ENCODE measurements at regions not wholly inside any gene's neighbourhood (a gene's known extent, or its start where the extent isn't known, plus 50 kb on each side); places are given as distances from the start of the nearest gene placed in this dataset.

DNA sequence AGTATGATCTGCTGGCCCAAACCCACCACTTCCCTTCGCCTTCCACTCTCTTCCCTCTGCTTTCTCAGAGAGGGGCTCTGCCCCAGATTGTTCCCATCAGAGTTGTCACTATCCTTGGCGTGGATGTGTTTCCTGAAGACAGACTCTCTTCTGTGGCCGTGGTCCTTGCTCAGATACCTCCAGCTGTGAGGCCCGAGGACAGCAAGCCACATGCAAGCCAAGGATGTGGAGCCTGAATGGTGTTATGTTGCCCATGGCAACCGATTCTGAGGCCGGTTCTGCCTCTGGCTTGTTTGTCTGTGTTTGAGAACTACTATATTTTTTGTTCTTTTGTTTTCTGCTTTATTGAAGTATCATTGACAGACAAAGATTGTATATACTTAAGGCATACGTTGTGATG is 247.4 kb upstream of the PODXL start:
- ATAC-seq (no peak), DNase-seq (no peak)
- no peaks in the 10 kb centered on the region for H3K36me3 ChIP-seq
- no peaks in the 10 kb centered on the region for H3K4me1 ChIP-seq
- WGBS (ENCODE audit: insufficient coverage, low coverage, low lambda C conversion rate, missing lambda C conversion rate) = 44% methylated on average over 7 of the region's 7 CpGs
- TF ChIP-seq, protein P1, sequence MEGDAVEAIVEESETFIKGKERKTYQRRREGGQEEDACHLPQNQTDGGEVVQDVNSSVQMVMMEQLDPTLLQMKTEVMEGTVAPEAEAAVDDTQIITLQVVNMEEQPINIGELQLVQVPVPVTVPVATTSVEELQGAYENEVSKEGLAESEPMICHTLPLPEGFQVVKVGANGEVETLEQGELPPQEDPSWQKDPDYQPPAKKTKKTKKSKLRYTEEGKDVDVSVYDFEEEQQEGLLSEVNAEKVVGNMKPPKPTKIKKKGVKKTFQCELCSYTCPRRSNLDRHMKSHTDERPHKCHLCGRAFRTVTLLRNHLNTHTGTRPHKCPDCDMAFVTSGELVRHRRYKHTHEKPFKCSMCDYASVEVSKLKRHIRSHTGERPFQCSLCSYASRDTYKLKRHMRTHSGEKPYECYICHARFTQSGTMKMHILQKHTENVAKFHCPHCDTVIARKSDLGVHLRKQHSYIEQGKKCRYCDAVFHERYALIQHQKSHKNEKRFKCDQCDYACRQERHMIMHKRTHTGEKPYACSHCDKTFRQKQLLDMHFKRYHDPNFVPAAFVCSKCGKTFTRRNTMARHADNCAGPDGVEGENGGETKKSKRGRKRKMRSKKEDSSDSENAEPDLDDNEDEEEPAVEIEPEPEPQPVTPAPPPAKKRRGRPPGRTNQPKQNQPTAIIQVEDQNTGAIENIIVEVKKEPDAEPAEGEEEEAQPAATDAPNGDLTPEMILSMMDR (IDR thresholded peaks at IDR 0.05) = no peak
- no peak for TF ChIP-seq POLR2A (IDR thresholded peaks at IDR 0.05)
- no peaks in the 10 kb centered on the region for H3K27me3 ChIP-seq
- H3K4me3 ChIP-seq = no peak overlapping the region
- H3K27ac ChIP-seq = no peak overlapping the region
- no peaks in the 10 kb centered on the region for H3K9me3 ChIP-seq
- intact Hi-C loops (cut with DNase I) = no loop called here

DNA sequence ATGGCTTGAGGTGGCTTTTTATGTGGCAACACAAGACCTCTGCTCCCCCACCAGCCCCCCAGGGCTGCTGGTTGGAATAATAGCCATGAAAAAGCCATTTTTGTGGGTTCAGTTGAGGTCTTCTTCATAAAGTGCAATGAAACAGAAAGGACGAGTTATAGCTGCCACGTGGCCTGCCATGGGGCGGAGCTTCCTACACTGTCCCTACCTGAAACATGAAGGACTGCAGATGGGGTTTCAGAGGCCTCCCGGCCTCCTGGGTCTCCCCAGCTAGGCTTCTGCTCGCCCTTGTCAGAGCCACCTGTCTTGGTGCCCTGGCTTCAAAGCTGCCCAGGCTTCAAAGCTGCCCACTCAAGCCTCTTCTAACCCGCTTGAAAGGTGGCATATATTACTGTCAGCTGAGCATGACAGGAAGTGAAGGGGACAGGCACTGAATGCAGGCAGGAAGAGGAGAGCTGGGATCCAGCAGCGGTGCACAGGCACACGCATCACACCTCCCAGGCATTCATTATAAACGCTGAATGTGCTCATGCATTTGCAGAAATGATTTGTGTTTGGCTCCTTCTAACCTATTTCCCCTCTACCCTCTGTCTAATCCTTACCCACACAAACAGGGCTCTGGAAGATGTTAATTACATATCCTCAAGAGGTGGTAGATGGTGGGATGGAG is 245.9 kb upstream of the PODXL start:
- WGBS (ENCODE audit: insufficient coverage, low coverage, low lambda C conversion rate, missing lambda C conversion rate) = 66% methylated on average over 4 of the region's 9 CpGs
- no peaks in the 10 kb centered on the region for H3K36me3 ChIP-seq
- no peak overlapping the region for H3K27ac ChIP-seq
- intact Hi-C loops (cut with DNase I) = no loop called here
- TF ChIP-seq POLR2A (IDR thresholded peaks at IDR 0.05) = no peak
- TF ChIP-seq, protein P1 (IDR thresholded peaks at IDR 0.05) = no peak
- H3K4me1 ChIP-seq = no peaks in the 10 kb centered on the region
- no peak overlapping the region for H3K4me3 ChIP-seq
- no peaks in the 10 kb centered on the region for H3K9me3 ChIP-seq
- no peaks in the 10 kb centered on the region for H3K27me3 ChIP-seq
- DNase-seq (no peak), ATAC-seq (no peak)

DNA sequence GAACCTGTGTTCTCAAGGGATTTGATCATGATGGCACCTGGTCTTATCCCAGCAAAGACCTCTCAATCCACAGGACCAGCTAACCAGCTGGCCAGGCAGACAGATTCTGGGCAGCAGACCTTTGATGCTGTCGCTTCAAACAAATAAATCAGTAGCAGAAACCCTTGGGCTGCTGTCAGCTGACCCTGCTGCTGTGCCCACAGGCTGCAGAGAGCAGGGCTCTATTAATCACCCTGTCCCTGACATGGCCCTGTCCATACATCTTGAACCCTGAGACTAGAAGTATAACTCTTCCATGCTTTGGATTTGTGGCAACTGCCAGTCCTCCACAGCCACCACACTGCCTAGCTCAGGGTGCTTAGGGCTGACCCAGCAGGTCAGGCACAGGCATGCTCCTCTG is 244.1 kb upstream of the PODXL start:
- intact Hi-C loops (cut with DNase I) = no loop called here
- DNase-seq (no peak), ATAC-seq (no peak)
- WGBS (ENCODE audit: insufficient coverage, low coverage, low lambda C conversion rate, missing lambda C conversion rate) = 50% methylated on average over 1 of the region's 1 CpG
- Histone ChIP-seq H3K27ac (no peak overlapping the region), H3K4me1 (no peaks in the 10 kb centered on the region), H3K9me3 (no peaks in the 10 kb centered on the region), H3K4me3 (no peak overlapping the region), H3K36me3 (no peaks in the 10 kb centered on the region), H3K27me3 (no peaks in the 10 kb centered on the region)
- TF ChIP-seq, protein P1 (IDR thresholded peaks at IDR 0.05) = no peak
- TF ChIP-seq POLR2A (IDR thresholded peaks at IDR 0.05) = no peak

DNA sequence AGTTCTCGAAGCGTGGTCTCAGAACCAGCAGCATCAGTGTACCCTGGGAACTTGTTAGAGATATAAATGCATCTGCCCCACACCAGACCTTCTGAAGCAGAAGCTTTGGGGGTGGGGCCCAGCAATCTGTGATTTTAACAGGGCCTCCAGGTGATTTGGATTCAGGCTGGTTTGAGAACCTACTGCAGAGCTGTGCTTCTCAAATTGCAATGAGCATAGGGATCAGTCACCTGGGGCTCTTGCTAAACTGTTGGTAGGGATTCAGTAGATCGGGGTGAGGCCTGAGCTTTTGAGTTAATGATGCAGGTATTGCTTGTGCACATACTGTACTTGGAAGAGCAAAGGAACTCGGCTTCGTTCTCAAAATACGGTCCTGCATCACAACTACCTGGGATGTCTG is 243.6 kb upstream of the PODXL start:
- 55% methylated on average over 5 of the region's 6 CpGs for WGBS (ENCODE audit: insufficient coverage, low coverage, low lambda C conversion rate, missing lambda C conversion rate)
- Histone ChIP-seq H3K27ac (no peak overlapping the region), H3K4me1 (no peaks in the 10 kb centered on the region), H3K36me3 (no peaks in the 10 kb centered on the region), H3K27me3 (no peaks in the 10 kb centered on the region), H3K4me3 (no peak overlapping the region), H3K9me3 (no peaks in the 10 kb centered on the region)
- DNase-seq = no peak
- intact Hi-C loops (cut with DNase I) = no loop called here
- ATAC-seq = no peak
- TF ChIP-seq, protein P1 (IDR thresholded peaks at IDR 0.05) = no peak
- no peak for TF ChIP-seq POLR2A (IDR thresholded peaks at IDR 0.05)

DNA sequence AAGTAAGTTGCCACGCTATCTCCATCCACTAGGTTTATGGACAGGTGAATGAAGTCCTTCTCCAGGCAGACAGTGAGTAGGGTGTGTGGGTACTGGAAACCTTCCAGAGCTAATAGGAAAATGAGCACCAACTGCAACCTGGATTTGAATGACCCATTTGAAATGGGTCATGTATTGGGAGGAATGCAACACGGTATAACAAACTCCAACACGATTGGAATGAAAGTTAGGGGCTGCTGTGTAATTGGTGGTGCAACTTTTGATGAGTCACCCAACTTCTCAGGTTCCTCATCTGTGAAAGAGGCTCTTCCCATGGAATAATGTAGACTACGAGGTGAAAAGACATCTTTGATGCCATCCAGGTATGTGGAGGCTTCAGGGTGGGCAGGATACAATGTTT is 241.4 kb upstream of the PODXL start:
- DNase-seq (no peak), ATAC-seq (no peak)
- 44% methylated on average over 4 of the region's 4 CpGs for WGBS (ENCODE audit: insufficient coverage, low coverage, low lambda C conversion rate, missing lambda C conversion rate)
- no peaks in the 10 kb centered on the region for H3K9me3 ChIP-seq
- intact Hi-C loops (cut with DNase I) = no loop called here
- H3K27ac ChIP-seq = no peak overlapping the region
- H3K4me3 ChIP-seq = no peak overlapping the region
- H3K4me1 ChIP-seq = no peaks in the 10 kb centered on the region
- TF ChIP-seq, protein P1 (IDR thresholded peaks at IDR 0.05) = no peak
- no peak for TF ChIP-seq POLR2A (IDR thresholded peaks at IDR 0.05)
- H3K27me3 ChIP-seq = no peaks in the 10 kb centered on the region
- H3K36me3 ChIP-seq = no peaks in the 10 kb centered on the region

Measured in right lobe of liver (tissue), 6 donors.